HepG2 (cell line): ENCODE measurements at regions not wholly inside any gene's neighbourhood (a gene's known extent, or its start where the extent isn't known, plus 50 kb on each side); places are given as distances from the start of the nearest gene placed in this dataset.

Experiments
- ATAC-seq: fragments of 200-7000 bp; cut with Tn5 transposase; 3 replicates; pipeline ENCODE4 v1.9.1; 2020; ENCODE audit warnings: mild to moderate bottlenecking, moderate library complexity
- BruUV-seq: library from RNA; stranded (reverse); fragments of 400-500 nt; replicated peaks from 2 replicates; lab custom pipeline; 2021; lab: Mats Ljungman, UMichigan
- CTCF ChIA-PET: fragments of 300-600 bp; formaldehyde crosslinking; extraction: SDS; loops from one replicate; lab custom pipeline; 2021; ENCODE audit warnings: low total read pairs, inconsistent platforms, low intra/inter-chr PET ratio; lab: Yijun Ruan, JAX
- POLR2A ChIA-PET: fragments of 350-600 bp; sonication (Branson Sonifier 250); formaldehyde crosslinking; loops from one replicate; lab custom pipeline; 2020; ENCODE audit warnings: antibody characterized with exemption, inconsistent platforms; lab: Yijun Ruan, JAX
- DNase-seq: peaks from one replicate; pipeline ENCODE4 v3.0.0-alpha.2; 2015; ENCODE audit warnings: low spot score
- FAIRE-seq: peaks from 3 replicates; lab custom pipeline; 2011; peaks lifted over from hg19 to GRCh38; lab: Jason Lieb, UNC
- H2AFZ ChIP-seq: one replicate; pipeline ENCODE4 v1.6.1; 2011; ENCODE audit warnings: low read length, inconsistent platforms
- H3K27ac ChIP-seq: fragments of 300-600 bp; 3 replicates; pipeline ENCODE4 v1.8.0; 2011; ENCODE audit warnings: mixed run types, mild to moderate bottlenecking, mixed read lengths, low read length, inconsistent platforms; ENCODE audit not compliant: insufficient read depth; ENCODE audit errors: extremely low read length
- H3K27me3 ChIP-seq, 2 experiments: fragments of 200-600 bp in 1 of 2; 2 replicates in 1 of 2; 3 replicates in 1 of 2; pipeline versions ENCODE4 v1.6.0 to v1.8.0; 2011; ENCODE audit warnings: low read length in 2 of 2, mild to moderate bottlenecking in 2 of 2, moderate library complexity in 2 of 2, inconsistent platforms in 1 of 2; ENCODE audit not compliant: insufficient read depth in 2 of 2, control insufficient read depth in 1 of 2
- H3K36me3 ChIP-seq, 2 experiments: fragments of 200-600 bp in 1 of 2; replicated peaks in 1 of 2; 2 replicates in 1 of 2; 3 replicates in 1 of 2; pipeline versions ENCODE4 v1.5.1 to v1.8.0; 2011; ENCODE audit warnings: low read length in 2 of 2, inconsistent platforms in 1 of 2; ENCODE audit not compliant: insufficient read depth in 2 of 2, control insufficient read depth in 1 of 2
- H3K4me1 ChIP-seq: 2 replicates; pipeline ENCODE4 v1.5.1; 2012; ENCODE audit warnings: low read length, inconsistent platforms; ENCODE audit not compliant: insufficient read depth
- H3K4me2 ChIP-seq: 2 replicates; pipeline ENCODE4 v1.6.0; 2011; ENCODE audit warnings: low read depth, low read length, inconsistent platforms
- H3K4me3 ChIP-seq, 3 experiments: fragments of 200-600 bp in 1 of 3; sonication (generic), shearing (Covaris generic) in 1 of 3; replicated peaks in 1 of 3; 2 replicates each; pipeline ENCODE4 v1.5.1; 2011 to 2016; ENCODE audit warnings: low read length in 3 of 3, inconsistent platforms in 2 of 3, low read depth in 2 of 3, mild to moderate bottlenecking in 2 of 3, control low read depth in 1 of 3, mixed read lengths in 1 of 3; ENCODE audit not compliant: insufficient read depth in 1 of 3
- H3K79me2 ChIP-seq: one replicate; pipeline ENCODE4 v1.6.1; 2011; ENCODE audit warnings: low read length, inconsistent platforms; ENCODE audit not compliant: insufficient read depth
- H3K9ac ChIP-seq: 2 replicates; pipeline ENCODE4 v1.6.0; 2011; ENCODE audit warnings: mild to moderate bottlenecking, low read depth, low read length, inconsistent platforms; ENCODE audit not compliant: insufficient read depth
- H3K9me3 ChIP-seq: 2 replicates; pipeline ENCODE4 v1.5.1; 2012; ENCODE audit warnings: mild to moderate bottlenecking, low read length
- H4K20me1 ChIP-seq: 2 replicates; pipeline ENCODE4 v1.6.0; 2011; ENCODE audit warnings: inconsistent platforms, mild to moderate bottlenecking, low read length, moderate library complexity; ENCODE audit not compliant: insufficient read depth
- FLYWCH1 ChIP-seq: sonication (generic); formaldehyde crosslinking; IDR thresholded peaks from 2 replicates; pipeline ENCODE4 v1.8.1; 2023; ENCODE audit warnings: mild to moderate bottlenecking, missing genetic modification reagents
- NR0B2 ChIP-seq: sonication (generic); formaldehyde crosslinking; IDR thresholded peaks from 2 replicates; pipeline ENCODE4 v1.4.0; 2020; ENCODE audit warnings: mild to moderate bottlenecking, missing genetic modification reagents
- PATZ1 ChIP-seq: sonication (generic); formaldehyde crosslinking; IDR thresholded peaks from 2 replicates; pipeline ENCODE4 v1.4.0; 2020; ENCODE audit warnings: missing genetic modification reagents
- PHB2 ChIP-seq: fragments of 450-650 bp; IDR thresholded peaks from 2 replicates; pipeline ENCODE4 v1.6.1; 2018; ENCODE audit not compliant: partially characterized antibody
- SOX13 ChIP-seq, 3 experiments: fragments of 450-650 bp in 1 of 3; sonication (generic) in 1 of 3; formaldehyde crosslinking in 1 of 3; IDR thresholded peaks in 2 of 3; conservative IDR thresholded peaks in 1 of 3; 2 replicates each; pipeline versions ENCODE4 v1.5.0 to v1.6.1; 2016 to 2020; ENCODE audit warnings: antibody characterized with exemption in 1 of 3, mild to moderate bottlenecking in 1 of 3, missing compliant biosample characterization in 1 of 3, missing genetic modification reagents in 1 of 3, moderate library complexity in 1 of 3
- SOX5 ChIP-seq: IDR thresholded peaks from 2 replicates; pipeline ENCODE4 v1.6.1; 2016; ENCODE audit warnings: borderline replicate concordance
- TCF12 ChIP-seq, 2 experiments: fragments of 450-650 bp in 1 of 2; sonication (generic) in 1 of 2; formaldehyde crosslinking in 1 of 2; IDR thresholded peaks; 2 replicates each; pipeline versions ENCODE4 v1.6.1 to v1.8.0; 2017 to 2022; ENCODE audit warnings: antibody characterized with exemption in 1 of 2, mild to moderate bottlenecking in 1 of 2, missing genetic modification reagents in 1 of 2, moderate library complexity in 1 of 2
- ZBTB49 ChIP-seq: sonication (generic); formaldehyde crosslinking; IDR thresholded peaks from 2 replicates; pipeline ENCODE4 v1.4.0; 2020; ENCODE audit warnings: missing genetic modification reagents, borderline replicate concordance
- ZKSCAN8 ChIP-seq: IDR thresholded peaks from 2 replicates; pipeline ENCODE4 v1.6.1; 2016; ENCODE audit warnings: borderline replicate concordance, missing genetic modification reagents, missing compliant biosample characterization
- ZNF24 ChIP-seq: fragments of 450-650 bp; IDR thresholded peaks from 2 replicates; pipeline ENCODE4 v1.6.1; 2017; ENCODE audit warnings: antibody characterized with exemption, mild to moderate bottlenecking
- ZNF44 ChIP-seq: sonication (generic); formaldehyde crosslinking; IDR thresholded peaks from 2 replicates; pipeline ENCODE4 v1.5.1; 2020; ENCODE audit warnings: mild to moderate bottlenecking, missing genetic modification reagents
- ZNF574 ChIP-seq: sonication (generic); formaldehyde crosslinking; IDR thresholded peaks from 2 replicates; pipeline ENCODE4 v1.4.0; 2020; ENCODE audit warnings: missing genetic modification reagents
- ZNF710 ChIP-seq: sonication (generic); formaldehyde crosslinking; IDR thresholded peaks from 2 replicates; pipeline ENCODE4 v1.5.0; 2020; ENCODE audit warnings: mild to moderate bottlenecking, missing genetic modification reagents, borderline replicate concordance
- WGBS: methylation state at CpG from one replicate; pipeline ENCODE4 v1.1.6; 2017; ENCODE audit warnings: low lambda C conversion rate; 5-methylcytosine and 5-hydroxymethylcytosine counted together
- in situ Hi-C: cut with HindIII; loops from 2 replicates; pipeline ENCODE4 v1.10.0; 2017; ENCODE audit warnings: low pct_unique_long_range_greater_than_20kb; ENCODE audit not compliant: extremely low pct_ligation_motif_present
- intact Hi-C: fragments of 100-400 bp; cut with micrococcal nuclease; formaldehyde crosslinking; loops from one replicate; pipeline ENCODE4 v1.10.0; 2022; ENCODE audit not compliant: unreplicated experiment

- DNase-seq (no peak), FAIRE-seq (no peak), ATAC-seq (no peak)
- H3K4me1 ChIP-seq = no peaks in the 10 kb centered on the region
- no peak overlapping the region for H3K4me2 ChIP-seq
- H3K4me3 ChIP-seq = no peak overlapping the region
- H3K79me2 ChIP-seq = no peaks in the 10 kb centered on the region
- WGBS = 32% methylated on average over 4 of the region's 4 CpGs
- no peak overlapping the region for H3K9ac ChIP-seq
- ChIA-PET CTCF (no interaction called here), POLR2A (no interaction called here)
- H4K20me1 ChIP-seq = no peaks in the 10 kb centered on the region
- no peak overlapping the region for H3K27ac ChIP-seq
- no TSS peak for BruUV-seq
- H3K9me3 ChIP-seq = no peaks in the 10 kb centered on the region
- no peaks in the 10 kb centered on the region for H3K27me3 ChIP-seq
- intact Hi-C loops = no loop called here
- H2AFZ ChIP-seq = no peak overlapping the region
- H3K36me3 ChIP-seq = no peaks in the 10 kb centered on the region
- in situ Hi-C loops = no loop called here
- TF ChIP-seq FLYWCH1 (CRISPR knock-in tag) (no peak), ZNF710 (CRISPR knock-in tag) (no peak), PHB2 (no peak), PATZ1 (CRISPR knock-in tag) (no peak), SOX5 (CRISPR knock-in tag) (no peak), TCF12 (IDR thresholded peaks at IDR 0.05) (no peak), TCF12 (CRISPR knock-in tag; IDR thresholded peaks at IDR 0.05) (no peak), ZNF44 (CRISPR knock-in tag) (no peak), ZNF24 (no peak), ZKSCAN8 (CRISPR knock-in tag) (no peak), ZBTB49 (CRISPR knock-in tag) (no peak), ZNF574 (CRISPR knock-in tag) (no peak), NR0B2 (no peak), SOX13 (IDR thresholded peaks at IDR 0.05) (no peak), SOX13 (CRISPR knock-in tag; conservative IDR thresholded peaks at IDR 0.05 in 1 of 2, IDR thresholded peaks at IDR 0.05 in 1 of 2) (no peak)
These were observed 136.6 kb downstream of the LMNTD1 start for GRCh38 chr12:25416516-25416915.
